HepG2 (cell line): ENCODE measurements at regions not wholly inside any gene's neighbourhood (a gene's known extent, or its start where the extent isn't known, plus 50 kb on each side); places are given as distances from the start of the nearest gene placed in this dataset.

Experiments
- ATAC-seq: fragments of 200-7000 bp; cut with Tn5 transposase; 3 replicates; pipeline ENCODE4 v1.9.1; 2020; ENCODE audit warnings: mild to moderate bottlenecking, moderate library complexity
- BruUV-seq: library from RNA; stranded (reverse); fragments of 400-500 nt; replicated peaks from 2 replicates; lab custom pipeline; 2021; lab: Mats Ljungman, UMichigan
- CTCF ChIA-PET: fragments of 300-600 bp; formaldehyde crosslinking; extraction: SDS; loops from one replicate; lab custom pipeline; 2021; ENCODE audit warnings: low total read pairs, inconsistent platforms, low intra/inter-chr PET ratio; lab: Yijun Ruan, JAX
- POLR2A ChIA-PET: fragments of 350-600 bp; sonication (Branson Sonifier 250); formaldehyde crosslinking; loops from one replicate; lab custom pipeline; 2020; ENCODE audit warnings: antibody characterized with exemption, inconsistent platforms; lab: Yijun Ruan, JAX
- DNase-seq: peaks from one replicate; pipeline ENCODE4 v3.0.0-alpha.2; 2015; ENCODE audit warnings: low spot score
- FAIRE-seq: peaks from 3 replicates; lab custom pipeline; 2011; peaks lifted over from hg19 to GRCh38; lab: Jason Lieb, UNC
- H2AFZ ChIP-seq: one replicate; pipeline ENCODE4 v1.6.1; 2011; ENCODE audit warnings: low read length, inconsistent platforms
- H3K27ac ChIP-seq: fragments of 300-600 bp; 3 replicates; pipeline ENCODE4 v1.8.0; 2011; ENCODE audit warnings: mixed run types, mild to moderate bottlenecking, mixed read lengths, low read length, inconsistent platforms; ENCODE audit not compliant: insufficient read depth; ENCODE audit errors: extremely low read length
- H3K27me3 ChIP-seq, 2 experiments: fragments of 200-600 bp in 1 of 2; 2 replicates in 1 of 2; 3 replicates in 1 of 2; pipeline versions ENCODE4 v1.6.0 to v1.8.0; 2011; ENCODE audit warnings: low read length in 2 of 2, mild to moderate bottlenecking in 2 of 2, moderate library complexity in 2 of 2, inconsistent platforms in 1 of 2; ENCODE audit not compliant: insufficient read depth in 2 of 2, control insufficient read depth in 1 of 2
- H3K36me3 ChIP-seq, 2 experiments: fragments of 200-600 bp in 1 of 2; replicated peaks in 1 of 2; 2 replicates in 1 of 2; 3 replicates in 1 of 2; pipeline versions ENCODE4 v1.5.1 to v1.8.0; 2011; ENCODE audit warnings: low read length in 2 of 2, inconsistent platforms in 1 of 2; ENCODE audit not compliant: insufficient read depth in 2 of 2, control insufficient read depth in 1 of 2
- H3K4me1 ChIP-seq: 2 replicates; pipeline ENCODE4 v1.5.1; 2012; ENCODE audit warnings: low read length, inconsistent platforms; ENCODE audit not compliant: insufficient read depth
- H3K4me2 ChIP-seq: 2 replicates; pipeline ENCODE4 v1.6.0; 2011; ENCODE audit warnings: low read depth, low read length, inconsistent platforms
- H3K4me3 ChIP-seq, 3 experiments: fragments of 200-600 bp in 1 of 3; sonication (generic), shearing (Covaris generic) in 1 of 3; replicated peaks in 1 of 3; 2 replicates each; pipeline ENCODE4 v1.5.1; 2011 to 2016; ENCODE audit warnings: low read length in 3 of 3, inconsistent platforms in 2 of 3, low read depth in 2 of 3, mild to moderate bottlenecking in 2 of 3, control low read depth in 1 of 3, mixed read lengths in 1 of 3; ENCODE audit not compliant: insufficient read depth in 1 of 3
- H3K79me2 ChIP-seq: one replicate; pipeline ENCODE4 v1.6.1; 2011; ENCODE audit warnings: low read length, inconsistent platforms; ENCODE audit not compliant: insufficient read depth
- H3K9ac ChIP-seq: 2 replicates; pipeline ENCODE4 v1.6.0; 2011; ENCODE audit warnings: mild to moderate bottlenecking, low read depth, low read length, inconsistent platforms; ENCODE audit not compliant: insufficient read depth
- H3K9me3 ChIP-seq: 2 replicates; pipeline ENCODE4 v1.5.1; 2012; ENCODE audit warnings: mild to moderate bottlenecking, low read length
- H4K20me1 ChIP-seq: 2 replicates; pipeline ENCODE4 v1.6.0; 2011; ENCODE audit warnings: inconsistent platforms, mild to moderate bottlenecking, low read length, moderate library complexity; ENCODE audit not compliant: insufficient read depth
- ATF4 ChIP-seq, 2 experiments: fragments of 450-650 bp in 1 of 2; sonication (generic) in 1 of 2; formaldehyde crosslinking; IDR thresholded peaks; 2 replicates each; pipeline versions ENCODE4 v1.5.0 to v1.8.0; 2020 to 2022; ENCODE audit warnings: mild to moderate bottlenecking in 1 of 2, missing genetic modification reagents in 1 of 2
- GABPA ChIP-seq, 2 experiments: IDR thresholded peaks; 2 replicates each; pipeline ENCODE4 v1.6.1; 2011 to 2016; ENCODE audit warnings: low read depth in 2 of 2, low read length in 1 of 2, missing biosample characterization in 1 of 2, missing genetic modification characterization in 1 of 2
- GABPB1 ChIP-seq: IDR thresholded peaks from 2 replicates; pipeline ENCODE4 v1.6.1; 2016; ENCODE audit warnings: mild to moderate bottlenecking, missing genetic modification reagents, moderate library complexity, missing compliant biosample characterization
- NFAT5 ChIP-seq: sonication (generic); formaldehyde crosslinking; IDR thresholded peaks from 2 replicates; pipeline ENCODE4 v1.4.0; 2020; ENCODE audit warnings: missing genetic modification reagents
- SRF ChIP-seq: IDR thresholded peaks from 2 replicates; pipeline ENCODE4 v1.6.1; 2011; ENCODE audit warnings: mild to moderate bottlenecking, low read depth, low read length, moderate library complexity
- TBX2 ChIP-seq: sonication (generic); formaldehyde crosslinking; IDR thresholded peaks from 2 replicates; pipeline ENCODE4 v1.5.0; 2020; ENCODE audit warnings: missing genetic modification reagents, mild to moderate bottlenecking, borderline replicate concordance
- ZNF687 ChIP-seq: sonication (generic); formaldehyde crosslinking; IDR thresholded peaks from 2 replicates; pipeline ENCODE4 v1.5.1; 2020; ENCODE audit warnings: mild to moderate bottlenecking, missing genetic modification reagents, moderate library complexity
- WGBS: methylation state at CpG from one replicate; pipeline ENCODE4 v1.1.6; 2017; ENCODE audit warnings: low lambda C conversion rate; 5-methylcytosine and 5-hydroxymethylcytosine counted together
- in situ Hi-C: cut with HindIII; loops from 2 replicates; pipeline ENCODE4 v1.10.0; 2017; ENCODE audit warnings: low pct_unique_long_range_greater_than_20kb; ENCODE audit not compliant: extremely low pct_ligation_motif_present
- intact Hi-C: fragments of 100-400 bp; cut with micrococcal nuclease; formaldehyde crosslinking; loops from one replicate; pipeline ENCODE4 v1.10.0; 2022; ENCODE audit not compliant: unreplicated experiment

- ATAC-seq, result no peak
- in situ Hi-C loops, result no loop called here
- no TSS peak for BruUV-seq
- Histone ChIP-seq H3K4me1 (peaks cover 86% of the 10 kb centered on the region), H3K27ac (no peak overlapping the region), H3K79me2 (no peaks in the 10 kb centered on the region), H3K9me3 (no peaks in the 10 kb centered on the region), H3K4me3 (no peak overlapping the region), H4K20me1 (no peaks in the 10 kb centered on the region), H3K27me3 (no peaks in the 10 kb centered on the region; a peak in 1 of 5 replicates), H3K36me3 (no peaks in the 10 kb centered on the region), H3K9ac (no peak overlapping the region), H3K4me2 (no peak overlapping the region; the same call in 1 of the 2 replicates), H2AFZ (no peak overlapping the region)
- 42% methylated on average over 7 of the region's 7 CpGs for WGBS
- CTCF ChIA-PET, result no interaction called here
- TF ChIP-seq GABPA (IDR thresholded peaks at IDR 0.05; ENCODE audit: low read depth, low read length) (no peak), GABPA (CRISPR knock-in tag; IDR thresholded peaks at IDR 0.05; ENCODE audit: low read depth) (peak; percentile 15; the same call in 1 of the 2 replicates), SRF (no peak), NFAT5 (CRISPR knock-in tag) (no peak), ATF4 (CRISPR knock-in tag; IDR thresholded peaks at IDR 0.05) (peak in 1 of 2 experiments; percentile 68; a peak in 1 of 4 replicates), GABPB1 (0 out of 2 replicates have a peak, but pooled peaks have one; percentile 27), TBX2 (CRISPR knock-in tag) (0 out of 2 replicates have a peak, but pooled peaks have one; percentile 10), ZNF687 (0 out of 2 replicates have a peak, but pooled peaks have one; percentile 13)
- DNase-seq, result no peak
- intact Hi-C loops, result loop anchor here (5.0 kb wide), 1 partner anchor 33 kb away; no protein-coding TSS in a partner anchor
- POLR2A ChIA-PET, result interaction anchor here (1.1 kb wide), 1 partner anchor 288 kb away, joined by 3 read pairs; no protein-coding TSS in a partner anchor
- no peak for FAIRE-seq
Measured at GRCh38 chr6:157760589-157761330, 62.3 kb upstream of the SNX9 start.
